Amniotic stem cell (primary cell): ENCODE measurements at regions not wholly inside any gene's neighbourhood (a gene's known extent, or its start where the extent isn't known, plus 50 kb on each side); places are given as distances from the start of the nearest gene placed in this dataset.

ENCODE experiments used
- DNase-seq: peaks from one replicate; lab custom pipeline; 2025; lab: John Stamatoyannopoulos, UW

DNA sequence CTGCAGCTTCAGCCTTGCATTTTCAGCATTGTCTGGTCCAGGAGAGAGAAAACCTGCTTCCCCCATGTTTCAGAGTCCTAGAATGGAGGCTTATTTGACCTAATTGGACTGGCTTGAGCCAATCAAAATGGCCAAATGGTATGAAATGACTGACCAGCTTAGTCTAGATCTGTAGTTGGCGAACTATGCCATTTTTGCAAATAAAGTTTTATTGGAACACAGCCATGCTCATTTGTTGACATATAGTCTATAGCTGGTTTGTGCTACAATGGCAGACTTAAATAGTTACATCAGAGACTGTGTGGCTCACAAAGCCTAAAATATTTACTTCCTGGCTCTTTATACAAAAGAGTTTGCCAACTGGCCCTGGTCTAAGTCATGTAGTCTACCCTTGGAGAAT, 180.8 kb downstream of the HS3ST3B1 start:
- no peak for DNase-seq

DNA sequence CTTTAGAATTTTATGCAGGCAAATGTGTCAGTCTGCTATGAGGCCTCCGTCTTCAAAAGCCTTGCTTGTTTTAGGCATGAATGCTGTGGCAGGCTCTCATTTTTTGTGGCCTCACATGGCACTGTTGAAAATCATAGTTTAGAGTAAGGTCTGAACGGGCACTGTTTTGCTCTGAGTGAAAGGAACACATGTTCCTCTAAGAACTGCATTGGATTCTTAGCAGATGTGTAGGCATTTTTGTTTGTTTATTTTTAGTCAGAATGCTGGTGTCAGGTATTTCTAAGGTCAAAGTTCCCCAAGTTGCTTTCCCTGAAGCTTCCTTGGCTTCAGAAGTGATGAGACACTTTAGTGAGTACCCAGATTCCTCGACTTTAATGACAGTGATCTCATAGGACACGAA, 173.7 kb downstream of the HS3ST3B1 start:
- no peak for DNase-seq

DNA sequence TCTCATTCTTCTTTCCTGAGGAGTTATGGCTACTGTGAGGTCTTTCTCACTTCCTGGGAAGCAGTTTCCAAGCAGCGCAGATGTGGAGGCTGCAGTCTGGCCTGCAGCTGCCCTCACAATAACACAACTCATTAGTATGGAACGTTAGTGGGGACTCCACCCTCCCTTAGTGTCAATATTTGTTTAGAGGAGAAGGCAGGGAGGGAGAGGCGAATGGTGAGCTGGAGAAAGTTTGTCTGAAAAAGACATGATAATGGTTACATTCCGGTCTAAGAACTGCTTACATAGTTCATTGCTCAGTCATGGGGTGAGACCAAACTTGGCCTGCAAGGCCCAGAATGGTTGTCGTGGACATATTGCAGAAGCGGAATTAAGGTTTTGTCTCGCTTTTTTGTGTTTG, 170.2 kb downstream of the HS3ST3B1 start:
- peak; percentile 9 for DNase-seq

DNA sequence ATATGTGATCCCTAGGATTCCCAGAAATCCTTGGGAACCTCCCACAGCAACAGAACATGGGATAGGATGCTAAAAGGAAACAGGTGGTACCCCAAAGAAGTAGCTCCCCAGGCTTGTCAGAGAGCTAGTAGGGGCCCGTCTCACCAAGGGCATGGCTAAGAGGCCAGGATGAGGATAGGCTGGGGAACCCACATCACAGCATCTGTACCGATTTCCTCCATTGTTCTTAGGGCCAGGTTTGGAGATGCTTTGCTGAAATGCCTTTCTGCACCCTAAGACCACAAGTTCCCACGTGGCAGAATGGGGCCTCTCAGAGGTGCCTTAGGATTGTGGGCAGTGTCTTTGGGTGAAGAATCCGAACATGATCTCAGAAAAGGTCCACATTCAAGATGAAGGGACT, 169.5 kb downstream of the HS3ST3B1 start:
- DNase-seq: no peak

DNA sequence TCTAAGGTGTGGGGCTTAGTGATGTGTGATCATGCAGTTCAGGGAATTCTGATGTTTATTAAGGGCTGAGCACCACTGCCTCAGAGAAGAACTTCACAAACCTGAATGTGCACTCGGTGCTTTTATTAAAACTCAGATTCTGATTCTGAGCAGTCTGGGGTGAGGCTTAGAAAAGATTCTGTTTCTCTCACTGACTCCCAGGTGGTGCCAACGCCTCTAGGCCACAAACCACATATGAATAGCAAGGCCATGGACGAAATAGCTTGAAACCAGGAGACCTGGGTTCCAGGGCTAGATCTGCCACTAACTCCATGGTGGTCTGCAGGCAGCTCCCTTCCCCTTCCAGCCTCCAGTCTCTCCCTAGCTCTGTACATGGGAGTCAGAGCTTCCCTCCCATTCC, 169.1 kb downstream of the HS3ST3B1 start:
- no peak for DNase-seq

DNA sequence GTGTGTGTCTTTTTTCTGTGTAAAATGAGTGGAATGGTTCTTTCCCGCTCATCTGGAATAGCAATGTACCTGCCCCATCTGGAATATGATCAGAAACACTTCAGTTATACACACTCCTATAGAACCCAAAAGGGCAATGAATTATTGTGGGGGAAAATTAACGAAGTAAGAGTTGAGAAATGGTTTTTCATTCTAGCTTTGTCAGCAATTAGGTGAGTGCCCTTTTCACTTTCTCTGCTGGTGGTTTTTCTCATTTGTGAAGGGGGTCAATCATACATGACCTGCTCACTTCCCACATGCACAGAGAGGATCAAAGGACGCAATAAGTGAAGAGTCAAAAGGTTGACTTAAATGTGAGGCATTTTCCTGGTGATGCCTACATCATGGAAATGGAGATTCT, 168.0 kb downstream of the HS3ST3B1 start:
- no peak for DNase-seq

DNA sequence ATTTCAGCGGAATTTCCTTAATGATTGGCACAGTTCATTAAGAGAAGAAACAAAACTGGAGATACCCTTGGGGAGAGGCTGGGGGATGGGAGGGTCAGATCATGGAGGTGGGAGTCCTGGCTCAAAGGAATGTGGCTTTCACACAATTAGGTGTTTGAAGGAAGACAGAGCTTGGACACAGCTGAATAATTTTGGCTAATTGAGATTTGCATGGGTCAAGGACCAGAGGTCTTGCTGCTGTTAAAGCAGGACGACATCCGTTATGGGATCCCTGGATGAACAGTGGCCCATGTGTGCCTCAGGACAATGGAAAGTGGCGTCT, 160.3 kb downstream of the HS3ST3B1 start:
- no peak for DNase-seq

DNA sequence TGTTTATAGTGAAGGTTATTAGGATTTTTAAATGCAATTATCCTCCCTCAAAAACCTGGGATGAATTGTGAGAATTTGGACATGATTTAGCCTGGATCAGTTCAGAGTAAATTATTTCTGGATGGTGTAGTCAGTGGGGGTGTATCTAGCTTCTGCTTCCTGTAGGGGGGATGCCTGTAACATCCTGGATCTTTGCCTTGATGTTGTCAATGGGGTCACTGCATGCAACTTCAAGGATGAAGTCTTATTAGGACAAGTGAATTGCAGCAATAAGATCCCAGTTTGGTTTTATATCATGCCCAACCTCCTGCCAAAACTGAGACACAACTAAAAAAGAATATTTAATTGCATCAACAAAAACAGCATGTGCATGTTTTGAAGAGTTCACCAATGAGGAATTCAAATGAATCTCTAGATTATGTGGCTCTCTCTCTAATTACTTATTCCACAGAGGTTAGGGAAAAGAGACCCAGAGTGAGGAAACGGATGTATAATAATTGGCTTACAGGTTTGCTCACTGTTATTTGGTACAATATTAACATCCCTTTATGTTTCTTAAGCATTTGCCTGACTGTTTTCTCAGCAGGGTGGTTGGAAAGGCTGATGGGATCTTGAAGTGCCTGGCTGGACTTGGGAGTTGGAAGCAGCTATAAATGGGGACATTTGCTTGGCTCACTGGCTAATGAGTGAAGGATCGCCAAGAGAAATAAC, 159.8 kb downstream of the HS3ST3B1 start:
- no peak for DNase-seq

DNA sequence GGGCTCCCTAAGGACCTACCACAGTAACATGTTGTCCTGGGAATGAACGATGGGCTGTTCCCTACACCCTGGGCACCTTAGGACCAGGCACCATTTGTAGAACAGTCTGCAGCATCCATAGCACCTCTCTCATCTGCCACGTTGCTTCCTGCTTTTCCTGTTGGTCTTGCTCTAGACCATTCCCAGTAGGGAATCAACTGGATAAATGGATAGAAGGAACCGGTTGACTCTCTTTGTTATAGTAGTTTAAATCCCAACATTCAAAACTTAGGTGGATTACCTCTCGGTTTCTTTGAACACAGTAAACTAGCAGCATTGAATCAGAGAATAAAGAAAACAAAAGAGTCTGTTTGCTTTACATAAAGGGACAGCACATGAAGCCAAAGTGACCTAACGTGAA, 159.1 kb downstream of the HS3ST3B1 start:
- DNase-seq: no peak

DNA sequence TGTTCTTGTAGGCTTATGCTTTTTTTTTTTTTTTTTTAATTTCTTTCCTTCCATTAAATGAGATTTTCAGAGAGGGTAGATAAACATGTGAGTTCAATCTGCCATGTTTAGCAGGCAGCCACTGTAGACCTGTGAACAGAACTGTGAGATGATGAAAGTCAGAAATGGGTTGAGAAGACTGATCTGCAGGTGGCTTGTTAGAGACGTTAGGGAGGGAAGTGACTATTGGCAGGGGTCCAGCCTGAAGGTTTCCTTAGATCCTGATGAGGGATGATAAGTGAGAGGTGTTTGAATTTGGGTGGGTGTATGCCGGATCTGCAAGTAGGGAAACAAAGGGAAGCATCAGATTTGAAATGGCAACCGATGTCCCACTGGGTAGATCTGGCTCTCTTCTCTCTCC, 157.8 kb downstream of the HS3ST3B1 start:
- DNase-seq: no peak

DNA sequence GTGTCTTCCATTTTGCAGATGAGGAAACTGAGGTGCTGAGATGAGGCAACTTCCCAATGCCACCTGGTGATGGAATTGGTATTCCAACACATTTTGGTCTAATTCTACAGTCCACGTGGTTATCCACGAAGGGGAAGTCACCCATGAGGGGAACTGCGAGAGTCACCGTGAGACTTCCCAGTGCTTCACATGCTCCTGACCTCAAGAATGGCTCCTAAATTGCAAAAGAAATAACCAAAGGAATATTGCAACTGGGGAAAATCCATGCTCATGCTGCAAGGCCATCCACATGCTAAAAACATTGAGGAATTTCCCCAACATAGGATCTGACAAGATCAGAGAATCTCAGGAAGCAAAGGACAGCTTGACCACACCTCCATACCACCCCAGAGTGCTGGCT, 153.9 kb downstream of the HS3ST3B1 start:
- no peak for DNase-seq

DNA sequence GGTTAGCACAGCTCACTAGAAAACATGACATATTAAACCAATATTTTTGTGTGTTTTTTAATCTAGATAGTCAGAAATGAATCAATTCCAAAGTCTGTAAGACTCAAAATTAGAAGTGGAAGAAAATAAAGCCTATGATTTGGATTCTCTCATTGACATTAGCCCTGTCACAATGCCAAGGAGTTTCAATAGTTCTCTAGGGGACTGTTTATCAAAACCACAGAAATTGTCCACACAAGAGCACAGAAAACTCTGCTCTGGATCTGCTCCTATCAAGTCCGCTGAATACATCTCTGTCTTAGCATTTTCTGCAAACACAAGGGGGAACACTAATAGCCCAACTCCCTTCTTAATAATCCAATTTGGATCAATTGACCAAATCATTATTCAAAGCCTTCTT, 152.0 kb downstream of the HS3ST3B1 start:
- DNase-seq: no peak

DNA sequence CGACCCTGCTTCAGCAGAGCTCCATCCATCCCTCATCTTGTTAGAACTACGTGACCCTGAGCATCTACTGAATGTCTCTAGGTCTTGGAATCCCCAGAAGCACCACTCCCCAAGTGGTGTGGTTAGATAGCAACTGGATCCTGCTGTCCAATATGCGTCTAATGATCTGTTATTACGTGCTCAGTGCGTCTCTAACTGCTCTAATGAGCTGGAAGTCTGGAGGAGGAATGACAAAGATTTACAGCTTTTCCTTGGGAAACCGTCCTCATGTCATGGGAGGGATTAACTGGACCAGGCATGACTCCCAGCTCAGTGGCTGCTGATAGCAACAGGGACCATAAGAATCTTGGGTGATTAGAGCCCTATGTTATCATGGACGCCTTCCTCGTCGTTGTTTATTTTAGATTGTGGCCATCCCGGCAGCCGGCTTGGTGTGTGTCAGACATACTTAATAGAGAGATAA, 150.9 kb downstream of the HS3ST3B1 start:
- no peak for DNase-seq

DNA sequence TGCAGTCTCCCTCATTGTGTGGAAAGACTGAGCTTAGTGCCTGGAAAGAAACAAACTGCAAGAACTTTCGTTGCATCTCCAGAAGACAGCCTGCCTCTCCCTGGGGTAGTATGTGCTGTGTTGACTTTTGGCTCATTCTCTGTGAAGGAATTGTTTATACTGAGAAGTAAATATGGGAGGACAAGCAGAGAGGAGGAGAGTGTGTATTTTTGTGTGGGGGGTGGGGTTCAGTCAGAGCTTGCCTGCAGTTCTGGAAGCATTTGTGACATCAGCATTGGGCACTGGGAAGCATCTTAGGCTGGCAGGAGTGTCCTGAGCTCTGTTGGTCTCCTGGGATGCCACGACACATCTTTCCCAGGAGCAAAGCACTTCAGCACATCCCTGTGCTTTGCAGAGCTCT, 147.9 kb downstream of the HS3ST3B1 start:
- DNase-seq: no peak

DNA sequence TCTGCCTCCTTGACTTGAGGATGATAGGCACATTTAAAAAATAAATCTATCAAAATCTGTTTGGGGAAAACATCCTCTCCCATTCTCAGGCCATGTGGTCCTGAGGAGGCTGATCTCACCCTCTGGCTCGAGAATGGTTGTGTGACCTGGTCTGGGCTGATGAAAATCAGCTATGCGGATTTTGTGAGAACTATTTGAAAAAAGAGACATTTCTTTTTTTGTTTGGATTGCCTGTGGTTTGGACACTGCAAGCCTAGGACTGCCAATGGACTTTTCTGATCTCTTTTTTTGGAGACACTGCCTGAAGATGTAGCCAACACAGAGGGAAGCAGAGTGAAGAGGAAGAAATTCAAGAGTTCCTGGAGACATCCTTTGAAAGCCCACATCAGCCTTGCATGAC, 145.9 kb downstream of the HS3ST3B1 start:
- DNase-seq: no peak

DNA sequence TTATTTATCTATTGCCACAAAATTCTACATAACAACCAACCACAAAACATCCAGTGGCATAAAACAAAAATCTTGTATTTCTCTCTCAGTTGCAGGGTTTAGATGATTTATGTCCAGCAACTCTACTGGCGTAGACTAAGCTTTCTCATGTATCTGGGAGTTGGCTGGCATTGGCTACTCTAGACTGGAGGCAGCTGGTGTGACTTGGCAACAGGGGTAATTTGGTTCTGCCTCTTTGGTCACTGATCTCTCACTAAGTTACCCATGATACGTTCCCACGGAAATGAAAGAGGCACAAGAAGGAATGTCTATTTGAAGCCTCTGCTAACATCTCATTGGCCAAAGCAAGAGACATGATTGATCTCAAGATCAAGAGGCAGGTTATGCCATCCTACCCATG, 144.0 kb downstream of the HS3ST3B1 start:
- DNase-seq: no peak

DNA sequence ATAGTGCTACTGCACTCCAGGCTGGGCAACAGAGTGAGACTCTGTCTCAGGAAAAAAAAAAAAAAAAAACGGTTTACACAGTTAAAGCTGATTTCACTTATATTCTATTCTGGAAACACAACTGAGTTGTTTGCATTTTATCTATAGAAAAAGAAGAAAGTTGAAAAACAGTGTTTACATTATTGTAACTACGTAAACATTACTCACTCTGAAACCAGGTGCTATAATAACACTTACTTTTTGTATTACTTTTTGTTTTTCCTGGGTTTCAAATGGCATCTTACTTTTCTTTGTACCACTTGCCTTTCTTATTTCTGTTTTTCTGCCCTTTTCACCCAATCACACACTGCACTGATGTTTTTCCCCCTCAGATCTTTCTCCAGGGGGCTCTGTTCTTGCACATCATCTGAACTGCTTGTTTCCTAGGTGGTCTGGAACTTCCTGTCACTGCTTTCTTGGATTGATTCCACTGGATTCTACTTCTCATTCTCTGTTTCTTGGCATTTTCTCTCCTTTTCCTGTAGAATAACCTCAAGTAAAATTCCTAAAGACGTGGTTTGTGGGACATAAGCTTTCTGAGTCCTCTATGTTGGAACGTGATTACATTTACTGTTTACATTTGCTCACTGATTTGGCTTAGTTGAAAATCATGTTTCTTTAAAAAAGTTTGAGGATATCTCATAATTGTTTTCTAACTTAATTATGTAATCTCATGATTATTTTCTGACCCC, 142.1 kb downstream of the HS3ST3B1 start:
- DNase-seq: no peak

DNA sequence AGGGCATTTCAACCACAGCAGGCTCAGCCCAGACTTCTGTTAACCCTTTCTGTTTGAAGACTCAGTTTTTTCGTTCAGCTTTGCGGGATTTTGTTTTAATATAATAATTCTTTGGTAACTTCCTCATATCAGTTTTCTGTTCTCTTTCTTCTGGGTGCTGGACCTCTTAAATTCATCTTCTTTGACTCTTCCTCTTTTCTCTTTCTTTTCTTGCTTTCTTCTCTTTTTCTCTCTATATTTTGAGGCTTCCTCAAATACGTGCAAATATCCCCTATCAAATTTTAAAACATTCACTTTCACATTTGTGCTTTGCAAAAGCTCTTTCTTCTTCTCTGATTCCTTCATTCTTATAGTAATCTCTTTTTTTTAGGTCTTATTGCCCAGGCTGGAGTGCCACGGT, 136.3 kb downstream of the HS3ST3B1 start:
- DNase-seq: no peak

DNA sequence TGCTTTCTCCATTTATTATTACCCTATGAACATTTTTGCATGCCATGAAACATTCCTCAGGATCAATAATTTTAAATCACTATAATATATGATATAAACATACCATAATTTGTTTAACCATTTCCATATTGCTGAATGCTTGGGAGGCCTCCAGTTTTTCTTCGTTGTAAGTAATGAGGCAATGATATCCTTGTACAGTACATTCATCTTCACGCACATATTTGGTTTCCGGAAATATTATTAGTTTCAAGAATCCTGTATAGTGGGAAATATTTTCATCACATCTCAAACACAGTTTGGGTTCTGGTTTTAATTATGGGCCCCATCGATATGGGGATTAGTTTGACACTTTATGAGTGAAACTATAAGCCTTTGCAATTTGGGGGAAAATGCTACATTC, 135.4 kb downstream of the HS3ST3B1 start:
- DNase-seq: no peak

DNA sequence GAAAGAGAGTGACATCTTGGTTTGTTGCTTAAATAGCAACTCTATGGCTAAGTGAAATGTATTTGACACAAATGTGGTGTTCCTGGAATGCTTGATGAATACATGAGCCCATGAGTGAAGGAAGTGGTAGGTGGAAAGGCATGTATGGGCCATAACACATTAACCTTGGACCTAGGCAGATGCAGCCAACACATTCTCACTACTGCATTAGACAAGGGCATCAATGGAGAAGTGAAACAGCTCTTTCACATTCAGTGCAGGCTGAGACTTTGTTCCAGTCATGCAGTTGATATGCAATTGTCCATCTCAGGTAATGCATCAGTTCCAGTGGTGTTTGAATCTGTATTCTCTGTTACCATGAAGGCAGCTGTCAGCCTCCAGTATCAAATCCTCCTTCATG, 133.6 kb downstream of the HS3ST3B1 start:
- no peak for DNase-seq

DNA sequence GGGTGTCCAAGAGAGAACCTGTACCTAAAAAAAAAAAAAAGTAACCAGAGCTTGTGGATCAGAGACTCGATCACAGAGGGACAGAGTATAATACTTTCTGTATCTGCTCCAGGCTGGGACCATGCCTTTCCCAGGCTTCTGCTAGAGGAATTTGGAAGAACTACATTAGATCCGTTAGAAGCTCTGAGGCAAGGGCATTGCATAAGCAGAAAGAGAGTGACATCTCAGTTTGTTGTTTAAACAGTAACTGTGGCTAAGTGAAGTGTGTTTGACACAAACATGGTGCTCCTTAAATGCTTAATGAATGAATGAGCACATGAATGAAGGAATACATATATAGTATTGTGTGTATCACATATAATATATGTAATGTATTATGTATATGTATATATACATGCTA, 131.2 kb downstream of the HS3ST3B1 start:
- DNase-seq: no peak

DNA sequence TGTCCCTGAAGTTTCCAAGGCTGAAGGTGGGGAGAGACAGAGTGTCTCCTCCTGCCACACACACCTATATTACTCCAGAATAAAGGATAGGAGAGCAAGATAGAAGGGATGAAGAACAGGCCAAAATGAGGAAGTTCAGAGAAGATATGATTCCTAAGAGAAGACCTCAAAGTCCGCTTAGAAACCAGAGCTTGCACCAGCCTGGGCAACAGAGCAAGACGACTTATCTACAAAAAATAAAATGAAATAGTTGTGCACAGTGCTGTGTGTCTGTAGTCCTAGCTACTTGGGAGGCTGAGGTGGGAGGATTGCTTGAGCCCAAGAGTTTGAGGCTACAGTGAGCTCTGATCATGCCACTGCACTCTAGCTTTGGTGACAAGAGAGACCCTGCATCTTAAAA, 128.2 kb downstream of the HS3ST3B1 start:
- DNase-seq: no peak

DNA sequence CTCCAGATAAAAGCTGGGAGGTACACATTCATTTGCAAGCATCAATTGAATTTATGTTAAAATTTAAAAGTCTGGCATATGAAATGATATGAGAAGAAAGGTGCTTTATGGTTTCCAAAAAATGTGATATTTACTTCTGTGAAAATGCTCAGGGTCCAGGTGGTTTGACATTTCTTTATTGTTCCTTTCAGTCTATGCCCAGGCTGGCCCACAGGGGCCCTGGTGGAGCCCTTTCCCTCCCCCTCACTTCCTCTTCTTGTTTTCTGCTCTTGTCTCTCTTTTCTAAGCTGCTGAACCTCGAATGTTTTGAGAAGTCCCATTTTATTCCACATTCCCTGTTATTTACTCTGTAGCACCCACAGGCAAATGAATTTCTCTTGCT, 127.8 kb downstream of the HS3ST3B1 start:
- no peak for DNase-seq
